ENCODE measurements at regions not wholly inside any gene's neighbourhood (a gene's known extent, or its start where the extent isn't known, plus 50 kb on each side); places are given as distances from the start of the nearest gene placed in this dataset.

DNA sequence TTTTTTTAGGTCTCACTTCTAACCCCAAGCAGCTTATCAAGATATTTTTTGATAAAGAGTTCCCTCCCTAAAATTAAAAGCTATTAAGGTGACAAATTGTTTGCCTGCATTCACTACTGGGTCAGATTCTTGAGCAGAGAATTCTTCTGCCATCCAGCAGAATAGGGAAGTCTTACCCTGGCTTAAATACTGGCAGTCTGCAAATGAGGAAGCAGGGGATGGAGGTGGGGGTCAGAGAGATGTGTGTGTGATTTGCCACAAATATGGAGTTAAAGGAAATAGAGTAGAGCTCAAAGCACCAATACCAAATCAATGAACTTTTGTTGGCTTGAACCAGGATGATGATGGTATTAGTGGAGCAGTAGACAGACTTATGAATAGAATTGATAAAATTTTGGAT, 122.2 kb downstream of the ANXA5 start:
- TF ChIP-seq CTCF (IDR thresholded peaks at IDR 0.05) (no peak), EZH2 (IDR thresholded peaks at IDR 0.05) (no peak), EZH2phosphoT487 (IDR thresholded peaks at IDR 0.05) (no peak)
